IMR-90 (cell line): ENCODE measurements at regions not wholly inside any gene's neighbourhood (a gene's known extent, or its start where the extent isn't known, plus 50 kb on each side); places are given as distances from the start of the nearest gene placed in this dataset.

ENCODE experiments used
- ATAC-seq: fragments of 200-7000 bp; cut with Tn5 transposase; 2 replicates; pipeline ENCODE4 v1.9.1; 2020; ENCODE audit warnings: low read depth, mild to moderate bottlenecking, moderate library complexity
- BruUV-seq: library from RNA; stranded (reverse); fragments of 400-500 nt; replicated peaks from 2 replicates; lab custom pipeline; 2021; lab: Mats Ljungman, UMichigan
- CTCF ChIA-PET: fragments of 300-600 bp; formaldehyde crosslinking; extraction: SDS; loops from one replicate; lab custom pipeline; 2021; ENCODE audit warnings: antibody characterized with exemption; lab: Yijun Ruan, JAX
- POLR2A ChIA-PET: fragments of 300-600 bp; sonication (Branson Sonifier 250); formaldehyde crosslinking; loops from one replicate; lab custom pipeline; 2022; ENCODE audit warnings: antibody characterized with exemption; ENCODE audit not compliant: unreplicated experiment; lab: Charles Lee
- DNase-seq: peaks from one replicate; pipeline ENCODE4 v3.0.0; 2013
- H2AFZ ChIP-seq: replicated peaks from 2 replicates; pipeline ENCODE3; 2013; ENCODE audit warnings: low read length, mild to moderate bottlenecking; ENCODE audit not compliant: poor library complexity
- H2AK5ac ChIP-seq: 2 replicates; pipeline ENCODE4 v1.6.1; 2013; ENCODE audit warnings: low read depth, low read length, inconsistent platforms
- H2AK9ac ChIP-seq: replicated peaks from 2 replicates; pipeline ENCODE3; 2013; ENCODE audit warnings: mild to moderate bottlenecking, low read depth, low read length, moderate library complexity; ENCODE audit not compliant: poor library complexity
- H2BK120ac ChIP-seq: 2 replicates; pipeline ENCODE4 v1.6.1; 2013; ENCODE audit warnings: low read depth, low read length, inconsistent platforms
- H2BK15ac ChIP-seq: 3 replicates; pipeline ENCODE4 v1.6.1; 2013; ENCODE audit warnings: low read depth, low read length, inconsistent platforms
- H2BK20ac ChIP-seq: 2 replicates; pipeline ENCODE4 v1.6.1; 2013; ENCODE audit warnings: low read depth, mild to moderate bottlenecking, inconsistent platforms, low read length, moderate library complexity
- H2BK5ac ChIP-seq: 2 replicates; pipeline ENCODE4 v1.6.1; 2013; ENCODE audit warnings: mild to moderate bottlenecking, low read depth, low read length, inconsistent platforms; ENCODE audit not compliant: poor library complexity, severe bottlenecking
- H3K14ac ChIP-seq: replicated peaks from 2 replicates; pipeline ENCODE4 v1.6.1; 2013; ENCODE audit warnings: low read depth, low read length, inconsistent platforms
- H3K18ac ChIP-seq: 2 replicates; pipeline ENCODE4 v1.6.1; 2013; ENCODE audit warnings: low read depth, low read length, control low read depth
- H3K23ac ChIP-seq: 2 replicates; pipeline ENCODE4 v1.6.1; 2013; ENCODE audit warnings: low read depth, low read length, inconsistent platforms
- H3K27ac ChIP-seq: 2 replicates; pipeline ENCODE4 v1.5.1; 2013; ENCODE audit warnings: mild to moderate bottlenecking, control low read depth, low read length; ENCODE audit not compliant: insufficient read depth
- H3K27me3 ChIP-seq: 2 replicates; pipeline ENCODE4 v1.6.1; 2013; ENCODE audit warnings: low read length; ENCODE audit not compliant: control insufficient read depth, insufficient read depth
- H3K36me3 ChIP-seq: 2 replicates; pipeline ENCODE4 v1.6.1; 2013; ENCODE audit warnings: low read length, mixed read lengths; ENCODE audit not compliant: control insufficient read depth, insufficient read depth
- H3K4ac ChIP-seq: 2 replicates; pipeline ENCODE4 v1.6.1; 2013; ENCODE audit warnings: low read depth, low read length, inconsistent platforms
- H3K4me1 ChIP-seq: 2 replicates; pipeline ENCODE4 v1.6.1; 2013; ENCODE audit warnings: low read length, mixed read lengths; ENCODE audit not compliant: control insufficient read depth, insufficient read depth
- H3K4me2 ChIP-seq: 2 replicates; pipeline ENCODE4 v1.6.1; 2013; ENCODE audit warnings: low read depth, mild to moderate bottlenecking, control low read depth, low read length, moderate library complexity
- H3K4me3 ChIP-seq: 2 replicates; pipeline ENCODE4 v1.5.1; 2013; ENCODE audit warnings: low read depth, mild to moderate bottlenecking, control low read depth, low read length, moderate library complexity; ENCODE audit not compliant: insufficient read depth
- H3K56ac ChIP-seq: 2 replicates; pipeline ENCODE4 v1.6.1; 2013; ENCODE audit warnings: low read length, inconsistent platforms; ENCODE audit not compliant: insufficient read depth; ENCODE audit errors: extremely low read depth
- H3K79me1 ChIP-seq, 2 experiments: 2 replicates each; pipeline ENCODE4 v1.6.1; 2013; ENCODE audit warnings: low read length in 2 of 2, inconsistent platforms in 1 of 2, low read depth in 1 of 2
- H3K9ac ChIP-seq: 2 replicates; pipeline ENCODE4 v1.6.1; 2013; ENCODE audit warnings: low read depth, low read length, control low read depth
- H3K9me1 ChIP-seq: 2 replicates; pipeline ENCODE4 v1.6.1; 2013; ENCODE audit warnings: low read length, inconsistent platforms; ENCODE audit not compliant: insufficient read depth
- H3K9me3 ChIP-seq: 2 replicates; pipeline ENCODE4 v1.6.1; 2013; ENCODE audit warnings: low read length; ENCODE audit not compliant: control insufficient read depth, insufficient read depth
- H4K20me1 ChIP-seq: 2 replicates; pipeline ENCODE4 v1.6.1; 2013; ENCODE audit warnings: low read length, inconsistent platforms; ENCODE audit not compliant: insufficient read depth
- H4K5ac ChIP-seq: 2 replicates; pipeline ENCODE4 v1.6.1; 2013; ENCODE audit warnings: mild to moderate bottlenecking, low read depth, low read length, control low read depth
- H4K8ac ChIP-seq, 2 experiments: 2 replicates each; pipeline ENCODE4 v1.6.1; 2013; ENCODE audit warnings: low read depth in 2 of 2, low read length in 2 of 2, control low read depth in 1 of 2, inconsistent platforms in 1 of 2
- H4K91ac ChIP-seq: 2 replicates; pipeline ENCODE4 v1.6.1; 2013; ENCODE audit warnings: low read depth, low read length, inconsistent platforms; ENCODE audit not compliant: insufficient read depth
- BHLHE40 ChIP-seq: fragments of 150-350 bp; IDR thresholded peaks from 2 replicates; pipeline ENCODE4 v1.6.1; 2016; ENCODE audit warnings: mild to moderate bottlenecking, low read depth, low read length
- CEBPB ChIP-seq: IDR thresholded peaks from 2 replicates; pipeline ENCODE4 v1.6.1; 2012; ENCODE audit warnings: low read depth, low read length, improper control_type of control experiment
- CHD1 ChIP-seq: IDR thresholded peaks from 2 replicates; pipeline ENCODE4 v1.6.1; 2012; ENCODE audit warnings: low read depth, low read length, improper control_type of control experiment
- CTCF ChIP-seq: conservative IDR thresholded peaks from 2 replicates; pipeline ENCODE4 v1.5.1; 2012; ENCODE audit warnings: mild to moderate bottlenecking, low read depth, low read length, improper control_type of control experiment
- ELK1 ChIP-seq: fragments of 150-350 bp; IDR thresholded peaks from 2 replicates; pipeline ENCODE4 v1.6.1; 2016; ENCODE audit warnings: low read depth, mild to moderate bottlenecking, low read length, moderate library complexity, borderline replicate concordance
- FOS ChIP-seq: fragments of 150-350 bp; IDR thresholded peaks from 2 replicates; pipeline ENCODE4 v1.6.1; 2016; ENCODE audit warnings: low read depth, low read length
- MAFK ChIP-seq: IDR thresholded peaks from 2 replicates; pipeline ENCODE4 v1.6.1; 2012; ENCODE audit warnings: low read depth, low read length, improper control_type of control experiment
- MAZ ChIP-seq: IDR thresholded peaks from 2 replicates; pipeline ENCODE4 v1.6.1; 2012; ENCODE audit warnings: low read depth, mild to moderate bottlenecking, low read length, improper control_type of control experiment, moderate library complexity, borderline replicate concordance
- MXI1 ChIP-seq: IDR thresholded peaks from 2 replicates; pipeline ENCODE4 v1.6.1; 2012; ENCODE audit warnings: low read depth, mild to moderate bottlenecking, low read length, moderate library complexity, borderline replicate concordance
- NFE2L2 ChIP-seq: fragments of 150-350 bp; IDR thresholded peaks from 2 replicates; pipeline ENCODE4 v1.6.1; 2016; ENCODE audit warnings: low read depth, mild to moderate bottlenecking, low read length
- POLR2A ChIP-seq: IDR thresholded peaks from 2 replicates; pipeline ENCODE4 v1.6.1; 2012; ENCODE audit warnings: mild to moderate bottlenecking, low read depth, low read length
- RAD21 ChIP-seq: IDR thresholded peaks from 2 replicates; pipeline ENCODE4 v1.6.1; 2012; ENCODE audit warnings: low read length, improper control_type of control experiment
- RCOR1 ChIP-seq: IDR thresholded peaks from 2 replicates; pipeline ENCODE4 v1.6.1; 2012; ENCODE audit warnings: mild to moderate bottlenecking, low read length, improper control_type of control experiment; ENCODE audit not compliant: insufficient replicate concordance
- RFX5 ChIP-seq: IDR thresholded peaks from 2 replicates; pipeline ENCODE4 v1.8.0; 2012; ENCODE audit warnings: low read depth, mild to moderate bottlenecking, low read length, moderate library complexity
- SMC3 ChIP-seq: fragments of 150-350 bp; IDR thresholded peaks from 2 replicates; pipeline ENCODE4 v1.6.1; 2016; ENCODE audit warnings: low read depth, mild to moderate bottlenecking, antibody characterized with exemption, low read length, moderate library complexity
- dilution Hi-C: fragments of 300-500 bp; cut with HindIII; formaldehyde crosslinking; loops from one replicate; pipeline ENCODE4 v1.14.3; 2018; ENCODE audit warnings: low sequenced_read_pairs; ENCODE audit not compliant: unreplicated experiment
- in situ Hi-C: fragments of 300-500 bp; cut with MboI; formaldehyde crosslinking; loops from 3 replicates; pipeline ENCODE4 v1.14.3; 2019; ENCODE audit warnings: low sequenced_read_pairs, inconsistent platforms, mixed read lengths
- intact Hi-C: fragments of 100-400 bp; cut with micrococcal nuclease; formaldehyde crosslinking; loops from 2 replicates; pipeline ENCODE4 v1.10.0; 2022
- TF ChIP-seq, protein P1 (sequence below): fragments of 150-350 bp; IDR thresholded peaks from 2 replicates; pipeline ENCODE4 v1.6.1; 2017; ENCODE audit warnings: mild to moderate bottlenecking, antibody characterized with exemption, low read length, low read depth

GRCh38 chr13:78323040-78323439 lies 280.3 kb downstream of the POU4F1 start:
- BruUV-seq: no TSS peak
- Histone ChIP-seq H3K79me1 (no peaks in the 10 kb centered on the region), H2BK5ac (no peak overlapping the region), H2AK5ac (no peak overlapping the region), H3K27me3 (no peaks in the 10 kb centered on the region), H4K8ac (no peak overlapping the region), H2BK20ac (no peak overlapping the region), H3K4me1 (no peaks in the 10 kb centered on the region), H3K4me2 (no peak overlapping the region), H3K56ac (no peak overlapping the region), H3K4ac (no peak overlapping the region), H3K18ac (no peak overlapping the region), H3K23ac (no peak overlapping the region), H4K91ac (no peak overlapping the region), H3K4me3 (no peak overlapping the region), H2BK120ac (no peak overlapping the region), H3K9me1 (no peaks in the 10 kb centered on the region), H3K14ac (no peak overlapping the region), H2AFZ (no peak overlapping the region), H3K27ac (no peak overlapping the region), H3K36me3 (no peaks in the 10 kb centered on the region), H3K9ac (no peak overlapping the region), H2BK15ac (no peak overlapping the region), H3K9me3 (no peaks in the 10 kb centered on the region), H2AK9ac (no peak overlapping the region), H4K20me1 (no peaks in the 10 kb centered on the region), H4K5ac (no peak overlapping the region)
- ATAC-seq (no peak), DNase-seq (no peak)
- ChIA-PET POLR2A (no interaction called here), CTCF (no interaction called here)
- dilution Hi-C loops (no loop called here), in situ Hi-C loops (no loop called here), intact Hi-C loops (no loop called here)
- TF ChIP-seq BHLHE40: no peak
- TF ChIP-seq, protein P1, sequence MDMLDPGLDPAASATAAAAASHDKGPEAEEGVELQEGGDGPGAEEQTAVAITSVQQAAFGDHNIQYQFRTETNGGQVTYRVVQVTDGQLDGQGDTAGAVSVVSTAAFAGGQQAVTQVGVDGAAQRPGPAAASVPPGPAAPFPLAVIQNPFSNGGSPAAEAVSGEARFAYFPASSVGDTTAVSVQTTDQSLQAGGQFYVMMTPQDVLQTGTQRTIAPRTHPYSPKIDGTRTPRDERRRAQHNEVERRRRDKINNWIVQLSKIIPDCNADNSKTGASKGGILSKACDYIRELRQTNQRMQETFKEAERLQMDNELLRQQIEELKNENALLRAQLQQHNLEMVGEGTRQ: no peak
- TF ChIP-seq NFE2L2: no peak
- TF ChIP-seq MXI1: no peak
- no peak for TF ChIP-seq CHD1
- no peak for TF ChIP-seq RFX5
- TF ChIP-seq CEBPB: no peak
- no peak for TF ChIP-seq POLR2A
- TF ChIP-seq MAFK: no peak
- no peak for TF ChIP-seq MAZ
- TF ChIP-seq RCOR1: no peak
- TF ChIP-seq FOS: no peak
- no peak for TF ChIP-seq CTCF
- no peak for TF ChIP-seq SMC3
- no peak for TF ChIP-seq ELK1
- TF ChIP-seq RAD21: no peak
